ENCODE measurements at regions not wholly inside any gene's neighbourhood (a gene's known extent, or its start where the extent isn't known, plus 50 kb on each side); places are given as distances from the start of the nearest gene placed in this dataset.

- TF ChIP-seq CTCF (IDR thresholded peaks at IDR 0.05; ENCODE audit: low read length) (no peak), EZH2 (IDR thresholded peaks at IDR 0.05; ENCODE audit: borderline replicate concordance, low read length) (no peak)
Observed at GRCh38 chr3:144270100-144270499, 298.5 kb downstream of the DIPK2A start.
